ENCODE measurements at regions not wholly inside any gene's neighbourhood (a gene's known extent, or its start where the extent isn't known, plus 50 kb on each side); places are given as distances from the start of the nearest gene placed in this dataset.

GRCh38 chr13:80550971-80551441, 210.1 kb upstream of the SPRY2 start (continued):
- no peak for TF ChIP-seq REST (IDR thresholded peaks at IDR 0.05; ENCODE audit: unreplicated experiment)
- no peak for TF ChIP-seq CREB1 (CRISPR knock-in tag; IDR thresholded peaks at IDR 0.05; ENCODE audit: low read depth)
- no peak for TF ChIP-seq ZNF114 (CRISPR knock-in tag; IDR thresholded peaks at IDR 0.05)
- TF ChIP-seq ETS1 (IDR thresholded peaks at IDR 0.05) = no peak

- H3K9me2 ChIP-seq (ENCODE audit: insufficient read depth) = no peaks in the 10 kb centered on the region
- no peak for DNase-seq (ENCODE audit: low spot score)
- peaks cover 8% of the 10 kb centered on the region; the same call in 1 of the 2 replicates for H3K4me1 ChIP-seq (ENCODE audit: insufficient read depth)
- H3K4me2 ChIP-seq = no peak overlapping the region
- no peak overlapping the region for H2AFZ ChIP-seq
- Mint-ChIP-seq H3K4me1 (peaks cover 13% of the 10 kb centered on the region), H3K27me3 (ENCODE audit: insufficient read depth, low read depth, poor library complexity) (no peaks in the 10 kb centered on the region), H3K27ac (no peak overlapping the region), H3K36me3 (ENCODE audit: low read depth) (no peaks in the 10 kb centered on the region), H3K9me3 (no peaks in the 10 kb centered on the region), H3K4me3 (no peak overlapping the region)
- no peaks in the 10 kb centered on the region for H4K20me1 ChIP-seq (replicated peaks; ENCODE audit: insufficient read depth)
- ATAC-seq = no peak
- H3K27ac ChIP-seq (ENCODE audit: low read depth) = no peak overlapping the region
- H3K4me3 ChIP-seq = no peak overlapping the region
- no peaks in the 10 kb centered on the region for H3K27me3 ChIP-seq (ENCODE audit: insufficient read depth)
- no peaks in the 10 kb centered on the region for H3K36me3 ChIP-seq (ENCODE audit: insufficient read depth)
- no peaks in the 10 kb centered on the region for H3F3A ChIP-seq (replicated peaks; ENCODE audit: low read depth)
- H3K79me2 ChIP-seq (replicated peaks; ENCODE audit: insufficient read depth) = no peaks in the 10 kb centered on the region
- no peak for TF ChIP-seq STAT1 (IDR thresholded peaks at IDR 0.05; ENCODE audit: unreplicated experiment)
- TF ChIP-seq NANOG (IDR thresholded peaks at IDR 0.05; ENCODE audit: borderline replicate concordance) = no peak
- no peak for TF ChIP-seq ZNF331 (CRISPR knock-in tag; IDR thresholded peaks at IDR 0.05; ENCODE audit: low read depth)
- TF ChIP-seq JUNB (IDR thresholded peaks at IDR 0.05; ENCODE audit: unreplicated experiment) = no peak
- no peak for TF ChIP-seq EZH2phosphoT487 (IDR thresholded peaks at IDR 0.05; ENCODE audit: unreplicated experiment)
- TF ChIP-seq REST (IDR thresholded peaks at IDR 0.05; ENCODE audit: unreplicated experiment) = no peak
- no peak for TF ChIP-seq ZNF462 (CRISPR knock-in tag; IDR thresholded peaks at IDR 0.05)
- no peak for TF ChIP-seq EZH2 (IDR thresholded peaks at IDR 0.05; ENCODE audit: low read depth, unreplicated experiment)
- no peak for TF ChIP-seq ZNF114 (CRISPR knock-in tag; IDR thresholded peaks at IDR 0.05)
- TF ChIP-seq POLR2AphosphoS5 (IDR thresholded peaks at IDR 0.05; ENCODE audit: low read depth) = no peak
These were observed 208.0 kb upstream of the SPRY2 start for GRCh38 chr13:80548915-80549314.
